IMR-90 (cell line): ENCODE measurements at regions not wholly inside any gene's neighbourhood (a gene's known extent, or its start where the extent isn't known, plus 50 kb on each side); places are given as distances from the start of the nearest gene placed in this dataset.

Experiments used
- ATAC-seq: fragments of 200-7000 bp; cut with Tn5 transposase; 2 replicates; pipeline ENCODE4 v1.9.1; 2020; ENCODE audit warnings: low read depth, mild to moderate bottlenecking, moderate library complexity
- BruUV-seq: library from RNA; stranded (reverse); fragments of 400-500 nt; replicated peaks from 2 replicates; lab custom pipeline; 2021; lab: Mats Ljungman, UMichigan
- CTCF ChIA-PET: fragments of 300-600 bp; formaldehyde crosslinking; extraction: SDS; loops from one replicate; lab custom pipeline; 2021; ENCODE audit warnings: antibody characterized with exemption; lab: Yijun Ruan, JAX
- POLR2A ChIA-PET: fragments of 300-600 bp; sonication (Branson Sonifier 250); formaldehyde crosslinking; loops from one replicate; lab custom pipeline; 2022; ENCODE audit warnings: antibody characterized with exemption; ENCODE audit not compliant: unreplicated experiment; lab: Charles Lee
- DNase-seq: peaks from one replicate; pipeline ENCODE4 v3.0.0; 2013
- H2AFZ ChIP-seq: replicated peaks from 2 replicates; pipeline ENCODE3; 2013; ENCODE audit warnings: low read length, mild to moderate bottlenecking; ENCODE audit not compliant: poor library complexity
- H2AK5ac ChIP-seq: 2 replicates; pipeline ENCODE4 v1.6.1; 2013; ENCODE audit warnings: low read depth, low read length, inconsistent platforms
- H2AK9ac ChIP-seq: replicated peaks from 2 replicates; pipeline ENCODE3; 2013; ENCODE audit warnings: mild to moderate bottlenecking, low read depth, low read length, moderate library complexity; ENCODE audit not compliant: poor library complexity
- H2BK120ac ChIP-seq: 2 replicates; pipeline ENCODE4 v1.6.1; 2013; ENCODE audit warnings: low read depth, low read length, inconsistent platforms
- H2BK15ac ChIP-seq: 3 replicates; pipeline ENCODE4 v1.6.1; 2013; ENCODE audit warnings: low read depth, low read length, inconsistent platforms
- H2BK20ac ChIP-seq: 2 replicates; pipeline ENCODE4 v1.6.1; 2013; ENCODE audit warnings: low read depth, mild to moderate bottlenecking, inconsistent platforms, low read length, moderate library complexity
- H2BK5ac ChIP-seq: 2 replicates; pipeline ENCODE4 v1.6.1; 2013; ENCODE audit warnings: mild to moderate bottlenecking, low read depth, low read length, inconsistent platforms; ENCODE audit not compliant: poor library complexity, severe bottlenecking
- H3K14ac ChIP-seq: replicated peaks from 2 replicates; pipeline ENCODE4 v1.6.1; 2013; ENCODE audit warnings: low read depth, low read length, inconsistent platforms
- H3K18ac ChIP-seq: 2 replicates; pipeline ENCODE4 v1.6.1; 2013; ENCODE audit warnings: low read depth, low read length, control low read depth
- H3K23ac ChIP-seq: 2 replicates; pipeline ENCODE4 v1.6.1; 2013; ENCODE audit warnings: low read depth, low read length, inconsistent platforms
- H3K27ac ChIP-seq: 2 replicates; pipeline ENCODE4 v1.5.1; 2013; ENCODE audit warnings: mild to moderate bottlenecking, control low read depth, low read length; ENCODE audit not compliant: insufficient read depth
- H3K27me3 ChIP-seq: 2 replicates; pipeline ENCODE4 v1.6.1; 2013; ENCODE audit warnings: low read length; ENCODE audit not compliant: control insufficient read depth, insufficient read depth
- H3K36me3 ChIP-seq: 2 replicates; pipeline ENCODE4 v1.6.1; 2013; ENCODE audit warnings: low read length, mixed read lengths; ENCODE audit not compliant: control insufficient read depth, insufficient read depth
- H3K4ac ChIP-seq: 2 replicates; pipeline ENCODE4 v1.6.1; 2013; ENCODE audit warnings: low read depth, low read length, inconsistent platforms
- H3K4me1 ChIP-seq: 2 replicates; pipeline ENCODE4 v1.6.1; 2013; ENCODE audit warnings: low read length, mixed read lengths; ENCODE audit not compliant: control insufficient read depth, insufficient read depth
- H3K4me2 ChIP-seq: 2 replicates; pipeline ENCODE4 v1.6.1; 2013; ENCODE audit warnings: low read depth, mild to moderate bottlenecking, control low read depth, low read length, moderate library complexity
- H3K4me3 ChIP-seq: 2 replicates; pipeline ENCODE4 v1.5.1; 2013; ENCODE audit warnings: low read depth, mild to moderate bottlenecking, control low read depth, low read length, moderate library complexity; ENCODE audit not compliant: insufficient read depth
- H3K56ac ChIP-seq: 2 replicates; pipeline ENCODE4 v1.6.1; 2013; ENCODE audit warnings: low read length, inconsistent platforms; ENCODE audit not compliant: insufficient read depth; ENCODE audit errors: extremely low read depth
- H3K79me1 ChIP-seq, 2 experiments: 2 replicates each; pipeline ENCODE4 v1.6.1; 2013; ENCODE audit warnings: low read length in 2 of 2, inconsistent platforms in 1 of 2, low read depth in 1 of 2
- H3K9ac ChIP-seq: 2 replicates; pipeline ENCODE4 v1.6.1; 2013; ENCODE audit warnings: low read depth, low read length, control low read depth
- H3K9me1 ChIP-seq: 2 replicates; pipeline ENCODE4 v1.6.1; 2013; ENCODE audit warnings: low read length, inconsistent platforms; ENCODE audit not compliant: insufficient read depth
- H3K9me3 ChIP-seq: 2 replicates; pipeline ENCODE4 v1.6.1; 2013; ENCODE audit warnings: low read length; ENCODE audit not compliant: control insufficient read depth, insufficient read depth
- H4K20me1 ChIP-seq: 2 replicates; pipeline ENCODE4 v1.6.1; 2013; ENCODE audit warnings: low read length, inconsistent platforms; ENCODE audit not compliant: insufficient read depth
- H4K5ac ChIP-seq: 2 replicates; pipeline ENCODE4 v1.6.1; 2013; ENCODE audit warnings: mild to moderate bottlenecking, low read depth, low read length, control low read depth
- H4K8ac ChIP-seq, 2 experiments: 2 replicates each; pipeline ENCODE4 v1.6.1; 2013; ENCODE audit warnings: low read depth in 2 of 2, low read length in 2 of 2, control low read depth in 1 of 2, inconsistent platforms in 1 of 2
- H4K91ac ChIP-seq: 2 replicates; pipeline ENCODE4 v1.6.1; 2013; ENCODE audit warnings: low read depth, low read length, inconsistent platforms; ENCODE audit not compliant: insufficient read depth
- MAZ ChIP-seq: IDR thresholded peaks from 2 replicates; pipeline ENCODE4 v1.6.1; 2012; ENCODE audit warnings: low read depth, mild to moderate bottlenecking, low read length, improper control_type of control experiment, moderate library complexity, borderline replicate concordance
- RFX5 ChIP-seq: IDR thresholded peaks from 2 replicates; pipeline ENCODE4 v1.8.0; 2012; ENCODE audit warnings: low read depth, mild to moderate bottlenecking, low read length, moderate library complexity
- WGBS, 2 experiments: methylation state at CpG; one replicate each; pipeline versions ENCODE4 v1.1.5 to v1.1.7; 2013; ENCODE audit warnings: missing lambda C conversion rate in 2 of 2; ENCODE audit not compliant: insufficient read length in 1 of 2; ENCODE audit errors: extremely low coverage in 2 of 2; 5-methylcytosine and 5-hydroxymethylcytosine counted together
- dilution Hi-C: fragments of 300-500 bp; cut with HindIII; formaldehyde crosslinking; loops from one replicate; pipeline ENCODE4 v1.14.3; 2018; ENCODE audit warnings: low sequenced_read_pairs; ENCODE audit not compliant: unreplicated experiment
- in situ Hi-C: fragments of 300-500 bp; cut with MboI; formaldehyde crosslinking; loops from 3 replicates; pipeline ENCODE4 v1.14.3; 2019; ENCODE audit warnings: low sequenced_read_pairs, inconsistent platforms, mixed read lengths
- intact Hi-C: fragments of 100-400 bp; cut with micrococcal nuclease; formaldehyde crosslinking; loops from 2 replicates; pipeline ENCODE4 v1.10.0; 2022

GRCh38 chr2:14533131-14533757 lies 99.3 kb upstream of the LRATD1 start:
- H4K5ac ChIP-seq = no peak overlapping the region
- TF ChIP-seq RFX5 (no peak), MAZ (no peak)
- no peak overlapping the region for H2BK15ac ChIP-seq
- no peak overlapping the region for H2AFZ ChIP-seq
- H2AK5ac ChIP-seq = no peak overlapping the region
- H3K56ac ChIP-seq = no peak overlapping the region
- H2BK20ac ChIP-seq = no peak overlapping the region
- ChIA-PET POLR2A (no interaction called here), CTCF (interaction anchor here (0.5 kb wide), 1 partner anchor 705 kb away, joined by 3 read pairs; no protein-coding TSS in a partner anchor)
- H3K27me3 ChIP-seq = no peaks in the 10 kb centered on the region
- no peak overlapping the region for H3K4ac ChIP-seq
- no peak overlapping the region for H3K23ac ChIP-seq
- H4K8ac ChIP-seq = no peak overlapping the region
- no peak overlapping the region for H3K14ac ChIP-seq
- DNase-seq (no peak), ATAC-seq (no peak)
- H4K91ac ChIP-seq = no peak overlapping the region
- no peaks in the 10 kb centered on the region for H4K20me1 ChIP-seq
- no peaks in the 10 kb centered on the region; the same call in 1 of the 2 replicates for H3K4me1 ChIP-seq
- H3K27ac ChIP-seq = no peak overlapping the region
- in situ Hi-C loops (no loop called here), intact Hi-C loops (no loop called here), dilution Hi-C loops (no loop called here)
- no peak overlapping the region for H3K4me3 ChIP-seq
- no peaks in the 10 kb centered on the region for H3K36me3 ChIP-seq
- H3K9me1 ChIP-seq = 0 out of 2 replicates have a peak, but pooled peaks cover 3% of the 10 kb centered on the region
- H2AK9ac ChIP-seq = no peak overlapping the region
- H3K9ac ChIP-seq = no peak overlapping the region
- no peak overlapping the region for H2BK120ac ChIP-seq
- no CpG with 5 or more reads among the region's 1 CpG for WGBS, 2 experiments
- no peaks in the 10 kb centered on the region for H3K9me3 ChIP-seq
- H2BK5ac ChIP-seq = no peak overlapping the region
- H3K18ac ChIP-seq = no peak overlapping the region
- BruUV-seq = no TSS peak
- no peak overlapping the region for H3K4me2 ChIP-seq
- no peaks in the 10 kb centered on the region for H3K79me1 ChIP-seq
